M059J (cell line): ENCODE measurements at regions not wholly inside any gene's neighbourhood (a gene's known extent, or its start where the extent isn't known, plus 50 kb on each side); places are given as distances from the start of the nearest gene placed in this dataset.
A peak's percentile ranks its signal among the peaks of the same experiment; 100 is the strongest.
"Not testable (repeated sequence)": the region's sequence is repeated elsewhere in the genome, so short reads cannot be mapped to it uniquely, and the experiment has no call there.

Experiments
- DNase-seq: peaks from one replicate; pipeline ENCODE4 v3.0.0-alpha.2; 2012; ENCODE audit warnings: low read depth

DNA sequence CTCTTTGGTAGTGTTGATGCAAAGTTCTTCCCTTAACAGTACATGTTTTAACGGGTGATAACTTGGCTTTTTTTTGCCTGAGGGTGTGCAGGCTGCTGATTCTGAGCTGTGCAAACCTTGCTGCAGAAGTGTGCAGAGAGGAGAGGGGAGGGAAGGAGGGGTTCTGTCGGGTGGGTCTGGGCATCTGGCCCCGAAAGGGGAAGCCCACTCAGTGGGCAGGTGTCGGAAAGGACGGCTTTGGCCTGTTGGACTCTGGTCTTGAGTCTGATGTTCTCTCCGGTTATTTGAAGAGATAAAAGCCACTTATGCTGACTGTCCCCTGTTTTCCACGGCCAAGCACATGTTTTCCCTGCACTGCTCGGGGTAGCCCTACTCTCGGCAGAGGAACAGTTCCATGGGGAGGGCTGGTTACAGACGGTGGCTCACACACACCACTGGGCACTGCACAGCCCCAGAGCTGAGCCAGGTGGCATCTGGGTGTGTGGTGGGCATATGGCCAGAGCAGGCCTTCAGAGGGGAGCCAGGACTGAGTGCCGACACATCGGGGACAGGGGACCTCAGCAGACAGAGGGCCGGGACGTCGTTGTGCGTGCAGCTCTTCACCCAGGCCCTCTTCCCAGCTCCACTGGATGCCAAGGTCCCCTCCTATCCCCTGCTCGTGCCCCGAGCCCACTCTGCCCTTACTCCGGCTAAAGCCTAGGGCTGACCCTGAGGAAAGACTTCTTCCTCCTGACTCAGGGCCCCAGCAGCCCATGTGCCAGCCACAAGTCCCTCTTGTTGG is 93.2 kb downstream of the TEX29 start:
- no peak for DNase-seq

DNA sequence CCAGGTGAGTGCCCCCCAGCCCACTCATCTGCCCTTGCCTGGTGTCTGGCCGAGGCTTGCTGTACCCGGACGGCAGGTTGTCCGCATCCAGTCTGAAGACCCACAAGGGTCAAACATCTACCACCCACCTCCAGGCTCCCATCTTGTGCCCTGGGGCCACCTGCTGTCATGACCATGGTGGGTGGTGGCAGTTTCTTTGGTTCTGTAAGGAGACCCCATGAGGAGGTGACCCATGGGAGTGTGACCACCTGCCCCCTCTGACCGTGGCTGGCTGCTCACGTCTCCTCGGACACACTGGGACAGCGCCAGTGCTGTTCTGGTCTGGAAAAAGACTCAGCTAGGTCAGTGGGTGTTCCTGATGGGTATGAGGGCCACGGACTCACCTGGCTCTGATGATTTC is 93.9 kb downstream of the TEX29 start:
- DNase-seq: no peak

- DNase-seq: no peak
These were observed 94.8 kb downstream of the TEX29 start for GRCh38 chr13:111415246-111415645.

DNA sequence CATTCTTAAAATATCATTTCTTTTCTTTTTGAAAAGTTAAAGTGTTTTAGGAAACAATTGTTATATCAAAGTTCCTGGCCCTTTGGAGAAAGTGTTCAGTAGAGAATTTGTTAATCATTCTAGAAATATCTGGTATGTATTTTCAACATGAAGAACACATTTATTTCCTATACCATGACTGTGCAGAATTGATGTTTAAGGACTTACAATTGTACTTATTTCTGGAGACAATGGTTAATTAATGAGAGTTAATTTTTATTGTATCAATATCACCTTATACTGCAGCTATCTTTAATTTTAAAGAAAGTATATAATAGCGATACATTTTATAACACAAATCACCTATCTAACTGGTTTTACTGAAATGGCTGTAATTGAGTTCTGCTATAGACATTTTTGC is 95.3 kb downstream of the TEX29 start:
- DNase-seq: no peak

- DNase-seq: no peak
These were observed 97.7 kb downstream of the TEX29 start for GRCh38 chr13:111418101-111418500.

- DNase-seq: no peak
These were observed 99.9 kb downstream of the TEX29 start for GRCh38 chr13:111420113-111420876.

GRCh38 chr13:111421216-111421615 is 100.8 kb downstream of the TEX29 start:
- DNase-seq: no peak

DNA sequence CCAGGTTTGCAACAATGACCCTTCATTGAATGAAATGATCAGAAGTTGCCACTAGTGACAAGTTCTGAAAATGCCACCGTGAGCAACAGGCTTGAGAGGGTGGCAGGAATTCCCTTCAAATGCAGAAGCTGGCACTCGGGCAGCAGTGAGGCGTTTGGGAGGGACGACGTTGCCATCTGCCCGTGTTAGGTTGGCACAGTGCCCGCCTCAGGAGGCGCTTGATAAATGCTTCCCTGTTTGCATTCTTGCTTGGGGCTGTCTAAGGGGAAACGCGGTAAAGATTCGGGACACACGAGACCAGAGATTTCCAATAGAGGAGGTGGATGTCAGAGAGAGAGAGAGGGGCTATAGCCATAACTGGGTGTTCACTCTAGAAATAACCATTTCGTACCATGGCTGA is 101.9 kb downstream of the TEX29 start:
- DNase-seq: no peak

- peak; percentile 27 for DNase-seq
These were observed 102.8 kb downstream of the TEX29 start for GRCh38 chr13:111423168-111423785.

- DNase-seq: no peak
These were observed 103.7 kb downstream of the TEX29 start for GRCh38 chr13:111424134-111424533.

GRCh38 chr13:111425326-111425725 is 104.9 kb downstream of the TEX29 start:
- DNase-seq: no peak

- DNase-seq: peak; percentile 25
These were observed 108.7 kb downstream of the TEX29 start for GRCh38 chr13:111429064-111429558.

- DNase-seq: no peak
These were observed 110.8 kb downstream of the TEX29 start for GRCh38 chr13:111431206-111431605.

- DNase-seq: no peak
These were observed 114.2 kb downstream of the TEX29 start for GRCh38 chr13:111434578-111435159.

DNA sequence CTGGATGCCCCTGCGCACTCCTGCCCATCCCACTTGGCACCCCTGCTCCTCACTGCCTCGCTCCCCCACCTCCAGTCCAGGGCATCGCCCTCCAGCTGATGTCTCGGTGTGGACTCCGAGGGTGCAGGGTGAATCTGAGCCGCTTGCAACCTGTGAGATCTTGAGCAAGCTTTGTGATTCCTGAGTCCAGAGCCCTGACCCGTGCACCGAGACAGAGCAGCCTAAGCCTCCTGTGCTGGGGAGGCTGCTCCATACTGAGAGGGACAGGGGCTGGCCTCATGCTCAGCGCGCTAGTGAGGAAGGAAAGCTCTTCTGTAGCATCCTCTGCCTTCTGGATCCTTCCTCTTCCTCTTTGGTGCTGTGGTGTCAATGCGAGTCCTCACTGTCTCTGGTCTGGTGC is 116.0 kb downstream of the TEX29 start:
- no peak for DNase-seq

- DNase-seq: no peak
These were observed 117.0 kb downstream of the TEX29 start for GRCh38 chr13:111437417-111437816.

- no peak for DNase-seq
These were observed 117.6 kb downstream of the TEX29 start for GRCh38 chr13:111437856-111438547.

DNA sequence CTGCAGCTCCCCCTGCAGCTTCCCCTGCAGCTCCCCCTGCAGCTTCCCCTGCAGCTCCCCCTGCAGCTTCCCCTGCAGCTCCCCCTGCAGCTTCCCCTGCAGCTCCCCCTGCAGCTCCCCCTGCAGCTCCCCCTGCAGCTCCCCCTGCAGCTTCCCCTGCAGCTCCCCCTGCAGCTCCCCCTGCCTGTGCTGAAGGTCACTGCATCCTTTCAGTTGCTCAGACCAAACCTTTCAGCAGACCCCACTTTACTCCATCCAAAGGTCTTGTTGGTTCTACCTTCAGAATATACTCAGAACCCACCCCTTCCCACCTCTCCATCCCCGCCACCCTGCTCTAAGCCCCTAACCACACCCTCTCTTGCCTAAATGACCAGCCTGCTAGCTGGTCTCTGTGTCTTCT is 120.0 kb downstream of the TEX29 start:
- DNase-seq: not testable (repeated sequence)

- DNase-seq: no peak
These were observed 123.5 kb downstream of the TEX29 start for GRCh38 chr13:111443981-111444380.

DNA sequence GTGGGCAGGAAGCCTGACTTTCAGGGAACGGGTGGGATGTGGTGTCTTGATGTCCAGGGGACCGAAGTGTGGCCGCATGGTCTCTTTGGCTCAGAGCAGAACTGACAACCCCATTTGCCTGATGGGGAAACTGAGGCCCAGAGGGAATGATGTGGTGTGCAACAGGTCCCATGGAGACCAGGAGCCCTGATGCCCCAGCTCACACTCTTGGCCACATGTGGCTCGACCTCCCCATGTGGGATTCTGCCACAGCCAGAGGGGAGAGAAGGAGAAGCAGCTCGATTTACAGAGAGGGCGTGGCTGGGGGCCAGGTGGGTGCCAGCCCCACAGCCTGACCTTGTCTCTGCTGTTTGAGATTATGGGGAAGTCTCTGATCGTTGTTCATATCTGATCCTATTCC is 128.1 kb downstream of the TEX29 start:
- no peak for DNase-seq

- DNase-seq: no peak
These were observed 128.6 kb downstream of the TEX29 start for GRCh38 chr13:111449041-111449440.

DNA sequence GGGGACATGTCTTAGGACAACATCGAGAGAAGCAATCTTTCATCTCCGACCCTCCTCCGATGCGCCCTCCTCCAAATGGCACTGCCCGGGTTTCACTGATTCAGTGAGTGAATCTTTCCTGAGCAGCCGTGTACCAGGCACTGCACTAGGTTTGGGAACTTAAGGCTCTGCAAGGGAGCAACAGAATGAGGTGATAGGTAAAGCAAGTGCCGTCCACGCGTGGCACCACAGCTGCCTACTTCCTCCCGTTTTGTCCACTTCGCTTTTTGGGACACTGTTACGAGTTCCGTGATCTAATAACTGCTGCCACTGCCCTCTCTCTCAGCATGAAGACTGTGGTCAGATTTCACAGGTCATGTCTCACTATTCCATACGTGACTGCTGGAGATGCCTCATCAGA is 131.0 kb downstream of the TEX29 start:
- no peak for DNase-seq
